ENCODE measurements at regions not wholly inside any gene's neighbourhood (a gene's known extent, or its start where the extent isn't known, plus 50 kb on each side); places are given as distances from the start of the nearest gene placed in this dataset.

GRCh38 chr4:117626664-117627063 lies 407.6 kb upstream of the NDST3 start:
- Mint-ChIP-seq H3K9me3 (no peaks in the 10 kb centered on the region), H3K4me3 (ENCODE audit: low read depth) (no peak overlapping the region), H3K27me3 (ENCODE audit: low read depth) (no peaks in the 10 kb centered on the region), H3K4me1 (ENCODE audit: low read depth) (no peaks in the 10 kb centered on the region), H3K27ac (no peak overlapping the region), H3K36me3 (ENCODE audit: low read depth) (no peaks in the 10 kb centered on the region)
- intact Hi-C loops (cut with micrococcal nuclease), result no loop called here
- DNase-seq (ENCODE audit: low spot score), result no peak

- Mint-ChIP-seq H3K9me3 (no peaks in the 10 kb centered on the region), H3K4me3 (ENCODE audit: low read depth) (no peak overlapping the region), H3K36me3 (ENCODE audit: low read depth) (no peaks in the 10 kb centered on the region), H3K27me3 (ENCODE audit: low read depth) (no peaks in the 10 kb centered on the region), H3K4me1 (ENCODE audit: low read depth) (no peaks in the 10 kb centered on the region), H3K27ac (no peak overlapping the region)
- intact Hi-C loops (cut with micrococcal nuclease), result no loop called here
- DNase-seq (ENCODE audit: low spot score), result no peak
These were observed 399.6 kb upstream of the NDST3 start for GRCh38 chr4:117634716-117635115.

GRCh38 chr4:117637347-117637746 lies 396.9 kb upstream of the NDST3 start:
- no peak for DNase-seq (ENCODE audit: low spot score)
- no peaks in the 10 kb centered on the region for H3K4me1 Mint-ChIP-seq (ENCODE audit: low read depth)
- intact Hi-C loops (cut with micrococcal nuclease), result no loop called here
- no peaks in the 10 kb centered on the region for H3K27me3 Mint-ChIP-seq (ENCODE audit: low read depth)
- no peaks in the 10 kb centered on the region for H3K9me3 Mint-ChIP-seq
- no peaks in the 10 kb centered on the region for H3K36me3 Mint-ChIP-seq (ENCODE audit: low read depth)
- no peak overlapping the region for H3K27ac Mint-ChIP-seq
- no peak overlapping the region for H3K4me3 Mint-ChIP-seq (ENCODE audit: low read depth)

GRCh38 chr4:117640836-117641235 lies 393.4 kb upstream of the NDST3 start:
- H3K4me1 Mint-ChIP-seq (ENCODE audit: low read depth), result no peaks in the 10 kb centered on the region
- no peak for DNase-seq (ENCODE audit: low spot score)
- no peaks in the 10 kb centered on the region for H3K36me3 Mint-ChIP-seq (ENCODE audit: low read depth)
- no peaks in the 10 kb centered on the region for H3K27me3 Mint-ChIP-seq (ENCODE audit: low read depth)
- no peak overlapping the region for H3K4me3 Mint-ChIP-seq (ENCODE audit: low read depth)
- H3K9me3 Mint-ChIP-seq, result no peaks in the 10 kb centered on the region
- H3K27ac Mint-ChIP-seq, result no peak overlapping the region
- intact Hi-C loops (cut with micrococcal nuclease), result no loop called here

GRCh38 chr4:117641519-117641918 lies 392.8 kb upstream of the NDST3 start:
- H3K9me3 Mint-ChIP-seq, result no peaks in the 10 kb centered on the region
- no peaks in the 10 kb centered on the region for H3K4me1 Mint-ChIP-seq (ENCODE audit: low read depth)
- H3K27me3 Mint-ChIP-seq (ENCODE audit: low read depth), result no peaks in the 10 kb centered on the region
- H3K27ac Mint-ChIP-seq, result no peak overlapping the region
- H3K36me3 Mint-ChIP-seq (ENCODE audit: low read depth), result no peaks in the 10 kb centered on the region
- DNase-seq (ENCODE audit: low spot score), result no peak
- intact Hi-C loops (cut with micrococcal nuclease), result no loop called here
- no peak overlapping the region for H3K4me3 Mint-ChIP-seq (ENCODE audit: low read depth)

GRCh38 chr4:117654079-117654478 lies 380.2 kb upstream of the NDST3 start:
- Mint-ChIP-seq H3K4me3 (ENCODE audit: low read depth) (no peak overlapping the region), H3K27ac (no peak overlapping the region), H3K27me3 (ENCODE audit: low read depth) (no peaks in the 10 kb centered on the region), H3K4me1 (ENCODE audit: low read depth) (no peaks in the 10 kb centered on the region), H3K9me3 (peaks cover 12% of the 10 kb centered on the region), H3K36me3 (ENCODE audit: low read depth) (no peaks in the 10 kb centered on the region)
- no peak for DNase-seq (ENCODE audit: low spot score)
- intact Hi-C loops (cut with micrococcal nuclease), result no loop called here

GRCh38 chr4:117660668-117661067 lies 373.6 kb upstream of the NDST3 start:
- no peaks in the 10 kb centered on the region for H3K4me1 Mint-ChIP-seq (ENCODE audit: low read depth)
- H3K9me3 Mint-ChIP-seq, result peaks cover 5% of the 10 kb centered on the region
- no peak overlapping the region for H3K27ac Mint-ChIP-seq

GRCh38 chr4:117661091-117662072 lies 372.9 kb upstream of the NDST3 start:
- Mint-ChIP-seq H3K9me3 (peaks cover 10% of the 10 kb centered on the region), H3K27ac (no peak overlapping the region), H3K36me3 (ENCODE audit: low read depth) (no peaks in the 10 kb centered on the region), H3K27me3 (ENCODE audit: low read depth) (no peaks in the 10 kb centered on the region), H3K4me1 (ENCODE audit: low read depth) (no peaks in the 10 kb centered on the region), H3K4me3 (ENCODE audit: low read depth) (no peak overlapping the region)
- intact Hi-C loops (cut with micrococcal nuclease), result no loop called here
- no peak for DNase-seq (ENCODE audit: low spot score)

More at GRCh38 chr4:117660668-117661067, 373.6 kb upstream of the NDST3 start:
- Mint-ChIP-seq H3K27me3 (ENCODE audit: low read depth) (no peaks in the 10 kb centered on the region), H3K36me3 (ENCODE audit: low read depth) (no peaks in the 10 kb centered on the region), H3K4me3 (ENCODE audit: low read depth) (no peak overlapping the region)
- DNase-seq (ENCODE audit: low spot score), result no peak
- intact Hi-C loops (cut with micrococcal nuclease), result no loop called here

- no peak for DNase-seq (ENCODE audit: low spot score)
- peaks cover 7% of the 10 kb centered on the region for H3K9me3 Mint-ChIP-seq
- no peaks in the 10 kb centered on the region for H3K4me1 Mint-ChIP-seq (ENCODE audit: low read depth)
- no peak overlapping the region for H3K4me3 Mint-ChIP-seq (ENCODE audit: low read depth)
- H3K36me3 Mint-ChIP-seq (ENCODE audit: low read depth), result no peaks in the 10 kb centered on the region
- intact Hi-C loops (cut with micrococcal nuclease), result no loop called here
- no peaks in the 10 kb centered on the region for H3K27me3 Mint-ChIP-seq (ENCODE audit: low read depth)
- no peak overlapping the region for H3K27ac Mint-ChIP-seq
These were observed 369.4 kb upstream of the NDST3 start for GRCh38 chr4:117664706-117665444.

- no peaks in the 10 kb centered on the region for H3K27me3 Mint-ChIP-seq (ENCODE audit: low read depth)
- H3K27ac Mint-ChIP-seq, result no peak overlapping the region
- peaks cover 3% of the 10 kb centered on the region for H3K9me3 Mint-ChIP-seq
- intact Hi-C loops (cut with micrococcal nuclease), result no loop called here
- H3K36me3 Mint-ChIP-seq (ENCODE audit: low read depth), result no peaks in the 10 kb centered on the region
- no peaks in the 10 kb centered on the region for H3K4me1 Mint-ChIP-seq (ENCODE audit: low read depth)
- no peak overlapping the region for H3K4me3 Mint-ChIP-seq (ENCODE audit: low read depth)
- no peak for DNase-seq (ENCODE audit: low spot score)
These were observed 358.1 kb upstream of the NDST3 start for GRCh38 chr4:117676153-117676552.

- intact Hi-C loops (cut with micrococcal nuclease), result no loop called here
- H3K27me3 Mint-ChIP-seq (ENCODE audit: low read depth), result no peaks in the 10 kb centered on the region
- no peak overlapping the region for H3K4me3 Mint-ChIP-seq (ENCODE audit: low read depth)
- no peak for DNase-seq (ENCODE audit: low spot score)
- H3K27ac Mint-ChIP-seq, result no peak overlapping the region
- H3K36me3 Mint-ChIP-seq (ENCODE audit: low read depth), result no peaks in the 10 kb centered on the region
- H3K9me3 Mint-ChIP-seq, result peaks cover 3% of the 10 kb centered on the region
- no peaks in the 10 kb centered on the region for H3K4me1 Mint-ChIP-seq (ENCODE audit: low read depth)
These were observed 355.4 kb upstream of the NDST3 start for GRCh38 chr4:117678861-117679260.

GRCh38 chr4:117691572-117692351 lies 342.5 kb upstream of the NDST3 start:
- H3K27ac Mint-ChIP-seq, result no peak overlapping the region
- H3K4me1 Mint-ChIP-seq (ENCODE audit: low read depth), result no peaks in the 10 kb centered on the region
- no peaks in the 10 kb centered on the region for H3K9me3 Mint-ChIP-seq
- no peaks in the 10 kb centered on the region for H3K36me3 Mint-ChIP-seq (ENCODE audit: low read depth)
- intact Hi-C loops (cut with micrococcal nuclease), result no loop called here
- DNase-seq (ENCODE audit: low spot score), result no peak
- H3K27me3 Mint-ChIP-seq (ENCODE audit: low read depth), result no peaks in the 10 kb centered on the region
- H3K4me3 Mint-ChIP-seq (ENCODE audit: low read depth), result no peak overlapping the region

Data from activated T-helper 2 cell treated with anti-CD3 and anti-CD28 coated beads, Interferon-gamma antibody, Interleukin-2, Interleukin-4, amounts not matched to agents 10 μg/mL and 5 μg/mL and 100 μg/mL, durations not matched to agents 14 hours and 24 hours and 36 hours (primary cell).